T-helper 17 cell (primary cell): ENCODE measurements at regions not wholly inside any gene's neighbourhood (a gene's known extent, or its start where the extent isn't known, plus 50 kb on each side); places are given as distances from the start of the nearest gene placed in this dataset.

Experiments used
- ATAC-seq: fragments of 150-1000 bp; cut with Tn5 transposase; 2 replicates; pipeline ENCODE4 v1.10.0; 2021; ENCODE audit warnings: mild to moderate bottlenecking, moderate library complexity
- DNase-seq, 3 donors: peaks; one replicate each; pipeline versions ENCODE4 v3.0.0 to v3.0.0-alpha.2; 2020 to 2021
- H3K9me3 ChIP-seq: one replicate; pipeline ENCODE4 v1.7.0; 2013; ENCODE audit warnings: low read length, mild to moderate bottlenecking; ENCODE audit not compliant: control insufficient read depth, poor library complexity, severe bottlenecking
- H3K27ac Mint-ChIP-seq: one replicate; pipeline ENCODE4 v1.8.0; 2022; ENCODE audit warnings: mild to moderate bottlenecking, moderate library complexity, mixed read lengths
- H3K27me3 Mint-ChIP-seq: one replicate; pipeline ENCODE4 v1.8.0; 2022; ENCODE audit warnings: mixed read lengths
- H3K36me3 Mint-ChIP-seq: one replicate; pipeline ENCODE4 v1.8.0; 2022; ENCODE audit warnings: low read depth, mixed read lengths
- H3K4me1 Mint-ChIP-seq: one replicate; pipeline ENCODE4 v1.8.0; 2022; ENCODE audit warnings: mild to moderate bottlenecking, mixed read lengths
- H3K4me3 Mint-ChIP-seq: one replicate; pipeline ENCODE4 v1.8.0; 2022; ENCODE audit warnings: mild to moderate bottlenecking, moderate library complexity, mixed read lengths

GRCh38 chr13:68509734-68510621 is 1279.8 kb upstream of the PCDH9 start:
- no peaks in the 10 kb centered on the region for H3K27me3 Mint-ChIP-seq
- no peaks in the 10 kb centered on the region for H3K4me1 Mint-ChIP-seq
- no peak overlapping the region for H3K27ac Mint-ChIP-seq
- ATAC-seq (no peak), DNase-seq (no peak)
- H3K36me3 Mint-ChIP-seq: no peaks in the 10 kb centered on the region
- no peaks in the 10 kb centered on the region for H3K9me3 ChIP-seq
- no peak overlapping the region for H3K4me3 Mint-ChIP-seq

DNA sequence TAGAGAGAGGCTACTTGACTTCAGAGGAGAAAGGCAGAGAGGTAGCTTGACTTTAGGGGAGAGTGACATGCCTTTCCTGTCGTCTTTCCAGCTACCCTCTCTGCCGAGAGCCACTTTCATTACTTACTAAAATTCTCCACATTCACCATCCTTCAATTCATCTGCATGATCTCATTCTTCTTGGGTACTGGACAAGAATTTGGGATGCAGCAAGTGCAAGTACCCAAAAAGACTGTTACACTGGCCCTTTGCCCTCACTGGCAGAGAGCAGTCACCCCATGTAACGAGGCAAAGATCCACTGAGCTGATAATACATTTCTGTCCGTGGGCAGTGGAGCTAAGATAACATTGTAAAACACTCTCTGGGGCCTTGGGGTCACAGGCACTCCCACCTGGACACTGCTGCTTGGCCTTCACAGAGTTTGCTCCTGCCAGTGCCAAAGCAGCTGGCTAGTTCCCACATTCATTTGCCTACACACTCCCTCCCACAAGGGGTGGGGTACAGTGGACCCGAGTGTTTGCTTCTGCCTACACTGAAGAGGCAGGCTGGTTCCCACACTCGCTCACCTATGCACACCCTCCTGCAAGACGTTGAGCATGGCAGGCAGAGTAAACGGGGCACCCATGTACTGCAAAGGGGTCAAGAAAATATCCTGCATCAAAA is 1276.9 kb upstream of the PCDH9 start:
- no peaks in the 10 kb centered on the region for H3K9me3 ChIP-seq
- ATAC-seq (no peak), DNase-seq (no peak)
- no peak overlapping the region for H3K4me3 Mint-ChIP-seq
- no peaks in the 10 kb centered on the region for H3K4me1 Mint-ChIP-seq
- no peak overlapping the region for H3K27ac Mint-ChIP-seq
- no peaks in the 10 kb centered on the region for H3K27me3 Mint-ChIP-seq
- H3K36me3 Mint-ChIP-seq: no peaks in the 10 kb centered on the region

DNA sequence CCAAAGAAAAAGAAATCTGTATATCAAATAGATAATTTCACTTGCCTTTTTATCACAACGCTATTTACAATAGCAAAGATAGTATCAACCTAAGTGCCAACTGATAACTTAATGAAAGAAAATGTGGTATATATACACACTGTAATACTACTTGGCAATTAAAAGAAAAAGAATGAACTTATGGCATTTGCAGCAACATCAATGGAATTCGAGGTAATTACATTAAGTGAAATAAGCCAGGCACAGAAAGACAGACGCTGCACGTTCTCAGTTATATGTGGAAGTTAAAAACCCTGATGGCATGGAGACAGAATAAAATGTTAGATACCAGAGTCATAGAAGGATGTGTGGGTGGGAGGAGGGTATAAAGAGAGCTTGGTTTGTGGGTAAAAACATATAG is 1260.5 kb upstream of the PCDH9 start:
- no peak overlapping the region for H3K4me3 Mint-ChIP-seq
- H3K4me1 Mint-ChIP-seq: no peaks in the 10 kb centered on the region
- ATAC-seq: no peak
- DNase-seq: no peak
- H3K27me3 Mint-ChIP-seq: no peaks in the 10 kb centered on the region
- H3K27ac Mint-ChIP-seq: no peak overlapping the region
- H3K36me3 Mint-ChIP-seq: no peaks in the 10 kb centered on the region
- H3K9me3 ChIP-seq: no peaks in the 10 kb centered on the region

- DNase-seq (no peak), ATAC-seq (no peak)
- no peaks in the 10 kb centered on the region for H3K9me3 ChIP-seq
- Mint-ChIP-seq H3K4me1 (no peaks in the 10 kb centered on the region), H3K4me3 (no peak overlapping the region), H3K27me3 (no peaks in the 10 kb centered on the region), H3K27ac (no peak overlapping the region), H3K36me3 (no peaks in the 10 kb centered on the region)
Observed at GRCh38 chr13:68481130-68481529, 1251.0 kb upstream of the PCDH9 start.

GRCh38 chr13:68473834-68474326 is 1243.7 kb upstream of the PCDH9 start:
- H3K36me3 Mint-ChIP-seq: no peaks in the 10 kb centered on the region
- H3K4me1 Mint-ChIP-seq: no peaks in the 10 kb centered on the region
- H3K27me3 Mint-ChIP-seq: no peaks in the 10 kb centered on the region
- H3K27ac Mint-ChIP-seq: no peak overlapping the region
- H3K4me3 Mint-ChIP-seq: no peak overlapping the region
- ATAC-seq (no peak), DNase-seq (no peak)
- peaks cover 3% of the 10 kb centered on the region for H3K9me3 ChIP-seq

DNA sequence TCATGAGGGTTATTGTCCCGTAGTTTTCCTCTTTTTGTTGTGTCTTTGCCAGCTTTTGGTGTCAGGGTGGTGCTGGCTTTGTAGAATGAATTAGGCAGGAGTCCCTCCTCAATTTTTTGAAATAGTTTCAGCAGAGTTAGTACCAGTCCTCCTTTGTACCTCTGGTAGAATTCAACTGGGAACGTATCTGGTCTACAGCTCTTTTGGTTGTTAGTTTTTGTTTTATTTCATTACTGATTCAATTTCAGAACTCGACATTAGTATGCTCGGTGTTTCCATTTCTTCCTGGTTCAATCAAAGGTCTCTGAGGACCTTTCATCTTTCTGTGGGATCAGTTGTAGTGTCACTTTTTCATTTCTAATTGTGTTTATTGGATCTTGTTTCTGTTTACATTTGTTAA is 1237.0 kb upstream of the PCDH9 start:
- no peaks in the 10 kb centered on the region for H3K9me3 ChIP-seq
- Mint-ChIP-seq H3K27ac (no peak overlapping the region), H3K4me3 (no peak overlapping the region), H3K36me3 (no peaks in the 10 kb centered on the region), H3K27me3 (no peaks in the 10 kb centered on the region), H3K4me1 (no peaks in the 10 kb centered on the region)
- ATAC-seq: no peak
- no peak for DNase-seq

GRCh38 chr13:68440874-68441273 is 1210.7 kb upstream of the PCDH9 start:
- no peak overlapping the region for H3K4me3 Mint-ChIP-seq
- H3K27ac Mint-ChIP-seq: no peak overlapping the region
- H3K27me3 Mint-ChIP-seq: no peaks in the 10 kb centered on the region
- no peak for ATAC-seq
- no peak for DNase-seq
- no peaks in the 10 kb centered on the region for H3K4me1 Mint-ChIP-seq
- H3K9me3 ChIP-seq: no peaks in the 10 kb centered on the region
- no peaks in the 10 kb centered on the region for H3K36me3 Mint-ChIP-seq

- no peak overlapping the region for H3K4me3 Mint-ChIP-seq
- no peaks in the 10 kb centered on the region for H3K36me3 Mint-ChIP-seq
- ATAC-seq: no peak
- H3K27me3 Mint-ChIP-seq: no peaks in the 10 kb centered on the region
- no peak for DNase-seq
- no peaks in the 10 kb centered on the region for H3K9me3 ChIP-seq
- H3K4me1 Mint-ChIP-seq: no peaks in the 10 kb centered on the region
- H3K27ac Mint-ChIP-seq: no peak overlapping the region
Observed at GRCh38 chr13:68439817-68440216, 1209.7 kb upstream of the PCDH9 start.

- no peak for DNase-seq
- Mint-ChIP-seq H3K4me3 (no peak overlapping the region), H3K27me3 (no peaks in the 10 kb centered on the region), H3K27ac (no peak overlapping the region), H3K4me1 (no peaks in the 10 kb centered on the region), H3K36me3 (no peaks in the 10 kb centered on the region)
- H3K9me3 ChIP-seq: no peaks in the 10 kb centered on the region
- no peak for ATAC-seq
Observed at GRCh38 chr13:68428292-68428691, 1198.2 kb upstream of the PCDH9 start.

DNA sequence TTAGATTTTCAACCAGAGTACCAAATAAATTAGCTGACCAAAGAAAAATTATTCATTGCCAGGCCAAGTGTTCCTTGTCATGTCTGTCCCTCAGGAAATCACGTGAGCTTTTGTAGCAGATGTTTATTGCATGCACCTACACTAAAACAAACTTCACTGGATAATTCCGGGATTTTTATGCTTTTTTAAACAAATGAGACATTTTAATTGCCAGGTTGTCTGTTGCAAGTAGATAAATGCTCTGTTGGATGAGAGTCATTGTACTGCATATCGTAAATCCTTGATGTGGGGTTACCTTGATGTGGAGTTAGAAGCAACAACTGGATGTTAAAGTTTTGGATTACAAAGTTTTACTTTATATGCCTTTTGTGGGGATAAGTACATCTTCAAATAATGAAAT is 1187.7 kb upstream of the PCDH9 start:
- no peaks in the 10 kb centered on the region for H3K4me1 Mint-ChIP-seq
- DNase-seq (no peak), ATAC-seq (no peak)
- H3K4me3 Mint-ChIP-seq: no peak overlapping the region
- no peak overlapping the region for H3K27ac Mint-ChIP-seq
- H3K9me3 ChIP-seq: no peaks in the 10 kb centered on the region
- H3K27me3 Mint-ChIP-seq: no peaks in the 10 kb centered on the region
- H3K36me3 Mint-ChIP-seq: no peaks in the 10 kb centered on the region

- ATAC-seq (no peak), DNase-seq (no peak)
- no peak overlapping the region for H3K27ac Mint-ChIP-seq
- H3K27me3 Mint-ChIP-seq: no peaks in the 10 kb centered on the region
- no peaks in the 10 kb centered on the region for H3K9me3 ChIP-seq
- H3K4me3 Mint-ChIP-seq: no peak overlapping the region
- H3K36me3 Mint-ChIP-seq: no peaks in the 10 kb centered on the region
- no peaks in the 10 kb centered on the region for H3K4me1 Mint-ChIP-seq
Observed at GRCh38 chr13:68410007-68410406, 1179.9 kb upstream of the PCDH9 start.

- ATAC-seq: no peak
- DNase-seq: no peak
- peaks cover 4% of the 10 kb centered on the region for H3K9me3 ChIP-seq
- Mint-ChIP-seq H3K27me3 (no peaks in the 10 kb centered on the region), H3K4me1 (no peaks in the 10 kb centered on the region), H3K4me3 (no peak overlapping the region), H3K27ac (no peak overlapping the region), H3K36me3 (no peaks in the 10 kb centered on the region)
Observed at GRCh38 chr13:68390987-68391386, 1160.9 kb upstream of the PCDH9 start.

- Mint-ChIP-seq H3K27me3 (no peaks in the 10 kb centered on the region), H3K36me3 (no peaks in the 10 kb centered on the region), H3K4me1 (no peaks in the 10 kb centered on the region), H3K27ac (no peak overlapping the region), H3K4me3 (no peak overlapping the region)
- ATAC-seq (no peak), DNase-seq (no peak)
- peaks cover 4% of the 10 kb centered on the region for H3K9me3 ChIP-seq
Observed at GRCh38 chr13:68386808-68387207, 1156.7 kb upstream of the PCDH9 start.
